Heart right ventricle (tissue), 16 donors: ENCODE measurements at regions not wholly inside any gene's neighbourhood (a gene's known extent, or its start where the extent isn't known, plus 50 kb on each side); places are given as distances from the start of the nearest gene placed in this dataset.
A peak's percentile ranks its signal among the peaks of the same experiment; 100 is the strongest.

Experiments
- ATAC-seq, 8 donors: fragments of 200-7000 bp; cut with Tn5 transposase; one replicate each; pipeline ENCODE4 v1.9.1; 2020; ENCODE audit warnings: mild to moderate bottlenecking in 8 of 8, moderate library complexity in 8 of 8, moderate number of reproducible peaks in 1 of 8
- DNase-seq, 2 donors: peaks; one replicate each; pipeline ENCODE4 v3.0.0-alpha.2; 2020
- H3K27ac ChIP-seq, 10 donors: fragments of 200-600 bp; sonication (generic) in 2 of 10; one replicate each; pipeline versions ENCODE4 v1.5.0 to v1.8.0; 2020 to 2022; ENCODE audit warnings: mild to moderate bottlenecking in 3 of 10
- H3K27me3 ChIP-seq, 7 donors: fragments of 200-600 bp; one replicate each; pipeline ENCODE4 v1.8.0; 2021 to 2022; ENCODE audit warnings: mild to moderate bottlenecking in 2 of 7
- H3K36me3 ChIP-seq, 9 donors: fragments of 200-600 bp; sonication (generic) in 1 of 9; one replicate each; pipeline versions ENCODE4 v1.5.0 to v1.8.0; 2020 to 2022; ENCODE audit warnings: mild to moderate bottlenecking in 2 of 9
- H3K4me1 ChIP-seq, 9 donors: fragments of 200-600 bp; sonication (generic) in 1 of 9; one replicate each; pipeline versions ENCODE4 v1.5.0 to v1.8.0; 2020 to 2022; ENCODE audit warnings: mild to moderate bottlenecking in 4 of 9
- H3K4me3 ChIP-seq, 10 donors: fragments of 200-600 bp; sonication (generic) in 2 of 10; one replicate each; pipeline versions ENCODE4 v1.5.0 to v1.8.0; 2020 to 2022; ENCODE audit warnings: mild to moderate bottlenecking in 7 of 10, moderate library complexity in 2 of 10
- H3K9me3 ChIP-seq, 11 donors: fragments of 200-600 bp in 10 of 11; sonication (generic) in 2 of 11; one replicate each; pipeline versions ENCODE4 v1.5.0 to v1.8.0; 2013 to 2022; ENCODE audit warnings: mild to moderate bottlenecking in 2 of 11, control low read depth in 1 of 11, moderate library complexity in 1 of 11
- CTCF ChIP-seq, 9 donors: fragments of 200-600 bp; sonication (generic) in 2 of 9; IDR thresholded peaks; one replicate each; pipeline versions ENCODE4 v1.5.0 to v1.8.0; 2021 to 2022; ENCODE audit warnings: antibody characterized with exemption in 9 of 9, mild to moderate bottlenecking in 5 of 9, moderate library complexity in 1 of 9
- WGBS, 2 donors: extraction: QIAGEN DNeasy Blood & Tissue Kit; methylation state at CpG; one replicate each; pipeline ENCODE4 v1.1.7; 2013; ENCODE audit warnings: inconsistent platforms in 1 of 2; 5-methylcytosine and 5-hydroxymethylcytosine counted together
- intact Hi-C, 10 donors: fragments of 100-400 bp; cut with DNase I; formaldehyde crosslinking; loops; one replicate each; pipeline versions ENCODE4 v1.11.1 to v1.14.2; 2022
- donor health status: Arrhythmogenic right ventricular cardiomyopathy.
- donor health status: ischemic (EF 13 %, LVEDD 7.1; RV severe dilation, severe dysfunction).
- donor health status: healthy with polysubstance abuse.
- donor health status: DM: no; HTN: yes; CAD: no.
- donor health status: DM: no; HTN: no; CAD: no.
- donor health status: ischemic (EF 25% LVEDD 6.9; RV normal size, moderate dysfunction).
- donor health status: ischemic (EF 25% LVEDD 5.7; RV mildly dilated, moderate dysfunction).
- donor health status: healthy.
- donor health status: DM: yes; HTN: yes; CAD: no.
- donor health status: Ischemic cardiomyopathy.
- donor health status: ischemic (EF 35%, LVEDD 5.7; RV mildly dilated, moderate dysfunction).
- donor health status: nonischemic (EF 11% LVEDD 7.7; RV severe dilation, severe dysfunction).
- donor health status: DM: yes; HTN: yes; CAD: no.
- donor health status: PGD.
- donor health status: ischemic (EF 29% LVEDD 5.4; RV normal size, mild dysfunction).
- donor health status: nonischemic (EF 23%, LVEDD 6.1; RV moderate dilation, normal function).

GRCh38 chr9:106449336-106449927 lies 413.5 kb upstream of the ZNF462 start:
- Histone ChIP-seq H3K9me3 (no peaks in the 10 kb centered on the region), H3K4me1 (peaks cover 0 to 13% (median 0%) of the 10 kb centered on the region in 9 donors), H3K36me3 (no peaks in the 10 kb centered on the region), H3K27me3 (no peaks in the 10 kb centered on the region), H3K27ac (peak overlapping the region in 6 of 10 donors; percentile 39 to 63 (median 58)), H3K4me3 (no peak overlapping the region)
- intact Hi-C loops: no loop called here
- no peak for ATAC-seq
- no peak for DNase-seq
- 77 to 78% methylated on average over 4 of the region's 4 CpGs for WGBS, 2 donors
- TF ChIP-seq CTCF (IDR thresholded peaks at IDR 0.05): no peak

GRCh38 chr9:106450549-106450948 lies 412.4 kb upstream of the ZNF462 start:
- peaks cover 0 to 13% (median 0%) of the 10 kb centered on the region in 9 donors for H3K4me1 ChIP-seq
- peak; percentile 77 to 98 (median 96) for ATAC-seq

GRCh38 chr9:106451223-106451622 lies 411.7 kb upstream of the ZNF462 start:
- no peaks in the 10 kb centered on the region for H3K27me3 ChIP-seq
- peaks cover 0 to 4% (median 0%) of the 10 kb centered on the region in 11 donors for H3K9me3 ChIP-seq
- H3K36me3 ChIP-seq: no peaks in the 10 kb centered on the region
- peaks cover 0 to 13% (median 0%) of the 10 kb centered on the region in 9 donors for H3K4me1 ChIP-seq
- peak overlapping the region in 1 of 10 donors; percentile 19 for H3K4me3 ChIP-seq
- 95 to 100% methylated on average over 1 of the region's 1 CpG for WGBS, 2 donors
- no peak for DNase-seq
- H3K27ac ChIP-seq: peak overlapping the region; percentile 20 to 63 (median 50)
- ATAC-seq: peak in 3 of 8 donors; percentile 53 to 73 (median 69)
- TF ChIP-seq CTCF (IDR thresholded peaks at IDR 0.05): no peak
- intact Hi-C loops: loop anchor here in 1 of 10 donors (5.0 kb wide), 1 partner anchor 444 kb away; no protein-coding TSS in a partner anchor

More at GRCh38 chr9:106450549-106450948, 412.4 kb upstream of the ZNF462 start:
- Histone ChIP-seq H3K27me3 (no peaks in the 10 kb centered on the region), H3K27ac (peak overlapping the region; percentile 20 to 63 (median 51)), H3K4me3 (peak overlapping the region in 2 of 10 donors; percentile 6 to 19), H3K9me3 (no peaks in the 10 kb centered on the region), H3K36me3 (no peaks in the 10 kb centered on the region)
- DNase-seq: peak; percentile 25 to 63
- intact Hi-C loops: loop anchor here in 1 of 10 donors (5.0 kb wide), 1 partner anchor 443 kb away; no protein-coding TSS in a partner anchor
- TF ChIP-seq CTCF (IDR thresholded peaks at IDR 0.05): no peak

- 79 to 82% methylated on average over 4 of the region's 4 CpGs for WGBS, 2 donors
- no peaks in the 10 kb centered on the region for H3K36me3 ChIP-seq
- H3K4me1 ChIP-seq: no peaks in the 10 kb centered on the region
- H3K27me3 ChIP-seq: no peaks in the 10 kb centered on the region
- H3K9me3 ChIP-seq: peaks cover 0 to 24% (median 0%) of the 10 kb centered on the region in 11 donors
- H3K27ac ChIP-seq: no peak overlapping the region
- H3K4me3 ChIP-seq: no peak overlapping the region
- no peak for ATAC-seq
- TF ChIP-seq CTCF (IDR thresholded peaks at IDR 0.05): no peak
- no peak for DNase-seq
- intact Hi-C loops: no loop called here
Measured at GRCh38 chr9:106456581-106456980, 406.4 kb upstream of the ZNF462 start.
